HG03342 (cell line): ENCODE measurements at regions not wholly inside any gene's neighbourhood (a gene's known extent, or its start where the extent isn't known, plus 50 kb on each side); places are given as distances from the start of the nearest gene placed in this dataset.

Source experiments
- ATAC-seq: cut with Tn5 transposase; IDR thresholded peaks from one replicate; pipeline ENCODE4 v1.9.1; 2021; ENCODE audit warnings: mild to moderate bottlenecking, moderate library complexity; ENCODE audit not compliant: unreplicated experiment

GRCh38 chr11:116233561-116233960, 539.2 kb downstream of the BUD13 start:
- no peak for ATAC-seq

- ATAC-seq = no peak
Measured at GRCh38 chr11:116232364-116232828, 540.4 kb downstream of the BUD13 start.

- no peak for ATAC-seq
Measured at GRCh38 chr11:116231543-116231942, 541.2 kb downstream of the BUD13 start.

GRCh38 chr11:116230438-116230837, 542.3 kb downstream of the BUD13 start:
- no peak for ATAC-seq

- ATAC-seq = no peak
Measured at GRCh38 chr11:116229236-116229970, 543.4 kb downstream of the BUD13 start.

- ATAC-seq = no peak
Measured at GRCh38 chr11:116226731-116227130, 546.1 kb downstream of the BUD13 start.

- ATAC-seq = no peak
Measured at GRCh38 chr11:116225784-116226585, 546.8 kb downstream of the BUD13 start.

GRCh38 chr11:116225236-116225635, 547.6 kb downstream of the BUD13 start:
- ATAC-seq = no peak

- ATAC-seq = no peak
Measured at GRCh38 chr11:116224889-116225200, 547.9 kb downstream of the BUD13 start.

GRCh38 chr11:116224154-116224888, 548.5 kb downstream of the BUD13 start:
- ATAC-seq = peak; percentile 58

GRCh38 chr11:116221351-116221750, 551.4 kb downstream of the BUD13 start:
- no peak for ATAC-seq

- no peak for ATAC-seq
Measured at GRCh38 chr11:116219171-116219635, 553.6 kb downstream of the BUD13 start.

GRCh38 chr11:116217441-116217840, 555.3 kb downstream of the BUD13 start:
- no peak for ATAC-seq

- ATAC-seq = no peak
Measured at GRCh38 chr11:116217006-116217405, 555.8 kb downstream of the BUD13 start.

- ATAC-seq = no peak
Measured at GRCh38 chr11:116215471-116216113, 557.2 kb downstream of the BUD13 start.

GRCh38 chr11:116211147-116211546, 561.6 kb downstream of the BUD13 start:
- no peak for ATAC-seq

- no peak for ATAC-seq
Measured at GRCh38 chr11:116210663-116211062, 562.1 kb downstream of the BUD13 start.

- ATAC-seq = no peak
Measured at GRCh38 chr11:116209255-116209654, 563.5 kb downstream of the BUD13 start.

GRCh38 chr11:116207421-116208141, 565.2 kb downstream of the BUD13 start:
- no peak for ATAC-seq

GRCh38 chr11:116207019-116207418, 565.8 kb downstream of the BUD13 start:
- ATAC-seq = no peak
